MCF 10A (cell line): ENCODE measurements at regions not wholly inside any gene's neighbourhood (a gene's known extent, or its start where the extent isn't known, plus 50 kb on each side); places are given as distances from the start of the nearest gene placed in this dataset.

Experiments used
- BruUV-seq: library from RNA; stranded (reverse); fragments of 400-500 nt; replicated peaks from 2 replicates; lab custom pipeline; 2021; lab: Mats Ljungman, UMichigan
- CTCF ChIA-PET: fragments of 300-600 bp; sonication (Branson Sonifier 250); formaldehyde crosslinking; extraction: SDS; loops from one replicate; lab custom pipeline; 2021; ENCODE audit warnings: antibody characterized with exemption, inconsistent platforms; lab: Yijun Ruan, JAX
- POLR2A ChIA-PET: fragments of 300-600, 350-650 bp; sonication (Branson Sonifier 250); formaldehyde crosslinking; extraction: SDS; loops from one replicate; lab custom pipeline; 2020; ENCODE audit warnings: antibody characterized with exemption, inconsistent platforms; lab: Yijun Ruan, JAX
- DNase-seq: peaks from one replicate; pipeline ENCODE4 v3.0.0-alpha.2; 2018; ENCODE audit not compliant: unreplicated experiment
- H3K27ac Mint-ChIP-seq: one replicate; pipeline ENCODE4 v1.8.0; 2022; ENCODE audit warnings: mild to moderate bottlenecking, low read depth, mixed read lengths; ENCODE audit not compliant: unreplicated experiment
- H3K27me3 Mint-ChIP-seq: one replicate; pipeline ENCODE4 v1.8.0; 2022; ENCODE audit warnings: mixed read lengths; ENCODE audit not compliant: insufficient read depth, unreplicated experiment
- H3K36me3 Mint-ChIP-seq: one replicate; pipeline ENCODE4 v1.8.0; 2022; ENCODE audit warnings: mild to moderate bottlenecking, moderate library complexity, mixed read lengths; ENCODE audit not compliant: insufficient read depth, unreplicated experiment
- H3K4me1 Mint-ChIP-seq: one replicate; pipeline ENCODE4 v1.8.0; 2022; ENCODE audit warnings: mixed read lengths; ENCODE audit not compliant: insufficient read depth, unreplicated experiment
- H3K4me3 Mint-ChIP-seq: one replicate; pipeline ENCODE4 v1.8.0; 2022; ENCODE audit warnings: mild to moderate bottlenecking, moderate library complexity, mixed read lengths; ENCODE audit not compliant: unreplicated experiment
- H3K9me3 Mint-ChIP-seq: one replicate; pipeline ENCODE4 v1.8.0; 2022; ENCODE audit warnings: mixed read lengths; ENCODE audit not compliant: unreplicated experiment
- CTCF ChIP-seq: fragments of 200-600 bp; IDR thresholded peaks from one replicate; pipeline ENCODE4 v1.8.0; 2022; ENCODE audit warnings: antibody characterized with exemption, mild to moderate bottlenecking; ENCODE audit not compliant: unreplicated experiment
- intact Hi-C: fragments of 100-400 bp; cut with micrococcal nuclease; formaldehyde crosslinking; loops from 2 replicates; pipeline ENCODE4 v1.14.1; 2022

- ChIA-PET CTCF (interaction anchor here (0.6 to 1.6 kb wide), 2 partner anchors 12 to 45 kb away, joined by 3 read pairs; no protein-coding TSS in a partner anchor), POLR2A (interaction anchor here (0.7 to 3.4 kb wide), 5 partner anchors 12 to 503 kb away, joined by 3 to 36 read pairs (median 4); partner anchors contain the start of gene ARSJ)
- no peaks in the 10 kb centered on the region for H3K27me3 Mint-ChIP-seq
- H3K4me1 Mint-ChIP-seq = peaks cover 25% of the 10 kb centered on the region
- peak overlapping the region; percentile 19 for H3K4me3 Mint-ChIP-seq
- no peaks in the 10 kb centered on the region for H3K9me3 Mint-ChIP-seq
- intact Hi-C loops = no loop called here
- TF ChIP-seq CTCF = no peak
- peak overlapping the region; percentile 83 for H3K27ac Mint-ChIP-seq
- no peaks in the 10 kb centered on the region for H3K36me3 Mint-ChIP-seq
- no peak for DNase-seq
- no TSS peak for BruUV-seq
These were observed 285.0 kb upstream of the ARSJ start for GRCh38 chr4:114264452-114264851.

GRCh38 chr4:114264877-114265291 lies 285.4 kb upstream of the ARSJ start:
- no peak for TF ChIP-seq CTCF
- H3K27me3 Mint-ChIP-seq = no peaks in the 10 kb centered on the region
- peak overlapping the region; percentile 83 for H3K27ac Mint-ChIP-seq
- POLR2A ChIA-PET = interaction anchor here (0.5 to 3.4 kb wide), 9 partner anchors 13 to 504 kb away, joined by 3 to 36 read pairs (median 4); partner anchors contain the start of gene ARSJ
- no peaks in the 10 kb centered on the region for H3K9me3 Mint-ChIP-seq
- H3K36me3 Mint-ChIP-seq = no peaks in the 10 kb centered on the region
- CTCF ChIA-PET = interaction anchor here (0.6 to 1.6 kb wide), 3 partner anchors 12 to 304 kb away, joined by 3 read pairs; no protein-coding TSS in a partner anchor
- BruUV-seq = no TSS peak
- peaks cover 25% of the 10 kb centered on the region for H3K4me1 Mint-ChIP-seq
- intact Hi-C loops = no loop called here
- H3K4me3 Mint-ChIP-seq = peak overlapping the region; percentile 19
- DNase-seq = peak; percentile 67

GRCh38 chr4:114265342-114265741 lies 285.9 kb upstream of the ARSJ start:
- BruUV-seq = no TSS peak
- ChIA-PET POLR2A (interaction anchor here (0.5 to 3.4 kb wide), 9 partner anchors 13 to 504 kb away, joined by 3 to 36 read pairs (median 4); partner anchors contain the start of gene ARSJ), CTCF (interaction anchor here (1.0 to 1.6 kb wide), 2 partner anchors 13 to 305 kb away, joined by 3 read pairs; no protein-coding TSS in a partner anchor)
- peak overlapping the region; percentile 83 for H3K27ac Mint-ChIP-seq
- intact Hi-C loops = no loop called here
- no peak for DNase-seq
- peaks cover 25% of the 10 kb centered on the region for H3K4me1 Mint-ChIP-seq
- H3K9me3 Mint-ChIP-seq = no peaks in the 10 kb centered on the region
- no peak for TF ChIP-seq CTCF
- no peaks in the 10 kb centered on the region for H3K36me3 Mint-ChIP-seq
- H3K4me3 Mint-ChIP-seq = peak overlapping the region; percentile 19
- H3K27me3 Mint-ChIP-seq = no peaks in the 10 kb centered on the region

DNA sequence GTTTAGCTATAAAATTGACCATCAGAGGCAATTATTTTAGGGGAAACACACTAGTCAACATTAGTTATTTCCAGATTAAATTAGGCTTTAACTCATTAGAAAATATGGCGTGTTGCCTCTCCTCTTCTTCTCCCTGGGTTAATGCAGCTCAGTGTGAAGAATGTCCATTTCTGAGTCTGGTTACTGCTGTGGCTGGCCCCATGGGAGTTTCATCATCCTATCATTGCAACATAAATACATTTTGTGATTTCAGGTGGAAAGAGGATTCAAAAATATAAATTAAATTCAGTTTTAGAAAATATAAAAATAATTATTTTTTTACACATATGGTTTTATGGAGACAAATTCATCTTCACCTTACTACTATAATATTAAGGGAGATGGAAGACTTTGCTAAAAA lies 288.5 kb upstream of the ARSJ start:
- H3K4me3 Mint-ChIP-seq = no peak overlapping the region
- no peaks in the 10 kb centered on the region for H3K27me3 Mint-ChIP-seq
- H3K27ac Mint-ChIP-seq = no peak overlapping the region
- TF ChIP-seq CTCF = no peak
- ChIA-PET CTCF (no interaction called here), POLR2A (interaction anchor here (0.5 to 1.0 kb wide), 2 partner anchors 51 to 325 kb away, joined by 3 read pairs; no protein-coding TSS in a partner anchor)
- BruUV-seq = no TSS peak
- intact Hi-C loops = no loop called here
- no peaks in the 10 kb centered on the region for H3K36me3 Mint-ChIP-seq
- DNase-seq = peak; percentile 26
- peaks cover 32% of the 10 kb centered on the region for H3K4me1 Mint-ChIP-seq
- H3K9me3 Mint-ChIP-seq = no peaks in the 10 kb centered on the region
